Fibroblast of lung (primary cell): ENCODE measurements at regions not wholly inside any gene's neighbourhood (a gene's known extent, or its start where the extent isn't known, plus 50 kb on each side); places are given as distances from the start of the nearest gene placed in this dataset.
A peak's percentile ranks its signal among the peaks of the same experiment; 100 is the strongest.
"Not testable (repeated sequence)": the region's sequence is repeated elsewhere in the genome, so short reads cannot be mapped to it uniquely, and the experiment has no call there.

Experiments used
- DNase-seq, 2 donors: peaks; one replicate each; pipeline versions ENCODE4 v3.0.0 to v3.0.0-alpha.2; 2010; ENCODE audit warnings: low read depth in 2 of 2
- H2AFZ ChIP-seq: 2 replicates; pipeline ENCODE4 v1.5.1; 2012; ENCODE audit warnings: low read length, control low read depth, inconsistent platforms
- H3K27ac ChIP-seq: 2 replicates; pipeline ENCODE4 v1.5.1; 2011; ENCODE audit warnings: low read length, control low read depth; ENCODE audit not compliant: insufficient read depth
- H3K27me3 ChIP-seq: 2 replicates; pipeline ENCODE4 v1.5.1; 2011; ENCODE audit warnings: mild to moderate bottlenecking, low read length; ENCODE audit not compliant: control insufficient read depth, insufficient read depth
- H3K36me3 ChIP-seq: 2 replicates; pipeline ENCODE4 v1.5.1; 2011; ENCODE audit warnings: low read length; ENCODE audit not compliant: control insufficient read depth, insufficient read depth
- H3K4me1 ChIP-seq: 2 replicates; pipeline ENCODE4 v1.5.1; 2011; ENCODE audit warnings: low read length; ENCODE audit not compliant: control insufficient read depth, insufficient read depth; ENCODE audit errors: extremely low read depth
- H3K4me2 ChIP-seq: 2 replicates; pipeline ENCODE4 v1.5.1; 2011; ENCODE audit warnings: low read length, control low read depth; ENCODE audit not compliant: insufficient read depth; ENCODE audit errors: extremely low read depth
- H3K4me3 ChIP-seq, 4 experiments: fragments of 200-600 bp in 1 of 4; sonication (generic) in 1 of 4; replicated peaks in 1 of 4; 2 replicates each; pipeline ENCODE4 v1.5.1; 2011 to 2016; ENCODE audit warnings: low read length in 4 of 4, low read depth in 3 of 4, mild to moderate bottlenecking in 3 of 4, control low read depth in 2 of 4, inconsistent platforms in 1 of 4, mixed read lengths in 1 of 4; ENCODE audit not compliant: insufficient read depth in 1 of 4; ENCODE audit errors: control extremely low read depth in 1 of 4
- H3K79me2 ChIP-seq: 2 replicates; pipeline ENCODE4 v1.5.1; 2012; ENCODE audit warnings: mild to moderate bottlenecking, low read length, inconsistent platforms; ENCODE audit not compliant: control insufficient read depth, insufficient read depth
- H3K9ac ChIP-seq: 2 replicates; pipeline ENCODE4 v1.5.1; 2011; ENCODE audit warnings: mild to moderate bottlenecking, low read length, control low read depth; ENCODE audit not compliant: insufficient read depth
- H3K9me3 ChIP-seq: 2 replicates; pipeline ENCODE4 v1.5.1; 2012; ENCODE audit warnings: low read depth, low read length; ENCODE audit not compliant: control insufficient read depth, insufficient read depth
- H4K20me1 ChIP-seq: 2 replicates; pipeline ENCODE4 v1.5.1; 2011; ENCODE audit warnings: low read length; ENCODE audit not compliant: control insufficient read depth, insufficient read depth; ENCODE audit errors: extremely low read depth
- CTCF ChIP-seq, 2 donors: IDR thresholded peaks in 1 of 2; conservative IDR thresholded peaks in 1 of 2; 1 replicate in 1 of 2; 2 replicates in 1 of 2; pipeline ENCODE4 v1.5.1; 2011 to 2012; ENCODE audit warnings: low read length in 2 of 2, control low read depth in 1 of 2, inconsistent platforms in 1 of 2, low read depth in 1 of 2, mild to moderate bottlenecking in 1 of 2
- EZH2 ChIP-seq: IDR thresholded peaks from 2 replicates; pipeline ENCODE4 v1.5.1; 2012; ENCODE audit warnings: low read length, control low read depth, mild to moderate bottlenecking; ENCODE audit errors: missing control alignments

DNA sequence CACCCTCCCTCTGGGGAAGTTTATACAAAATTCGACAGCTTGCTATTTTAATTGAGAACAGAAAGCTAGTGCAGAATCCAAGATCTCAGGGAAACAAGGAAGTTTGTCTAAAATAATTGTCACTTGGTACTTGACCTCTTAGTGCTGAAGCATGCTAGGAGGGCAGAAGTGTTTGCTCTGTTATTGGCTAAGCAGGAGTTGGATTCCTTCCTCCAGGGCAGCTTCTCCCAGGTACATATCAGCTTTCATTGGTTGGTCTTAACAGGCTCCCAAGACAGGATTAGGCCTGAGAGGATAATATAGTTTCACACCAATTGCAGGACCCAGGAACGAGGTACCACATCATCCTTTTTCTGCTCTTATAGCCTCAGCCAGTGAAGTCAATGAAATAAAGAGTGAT is 432.8 kb downstream of the IRX1 start:
- Histone ChIP-seq H3K4me3 (no peak overlapping the region), H3K27ac (no peak overlapping the region), H3K27me3 (no peaks in the 10 kb centered on the region), H2AFZ (no peak overlapping the region), H4K20me1 (no peaks in the 10 kb centered on the region), H3K9me3 (no peaks in the 10 kb centered on the region), H3K79me2 (no peaks in the 10 kb centered on the region), H3K36me3 (no peaks in the 10 kb centered on the region), H3K4me2 (no peak overlapping the region), H3K9ac (no peak overlapping the region), H3K4me1 (no peaks in the 10 kb centered on the region)
- TF ChIP-seq EZH2 (no peak), CTCF (conservative IDR thresholded peaks at IDR 0.05 in 1 of 2, IDR thresholded peaks at IDR 0.05 in 1 of 2; ENCODE audit: low read depth in 1 of 2, low read length in 2 of 2) (no peak)
- no peak for DNase-seq

DNA sequence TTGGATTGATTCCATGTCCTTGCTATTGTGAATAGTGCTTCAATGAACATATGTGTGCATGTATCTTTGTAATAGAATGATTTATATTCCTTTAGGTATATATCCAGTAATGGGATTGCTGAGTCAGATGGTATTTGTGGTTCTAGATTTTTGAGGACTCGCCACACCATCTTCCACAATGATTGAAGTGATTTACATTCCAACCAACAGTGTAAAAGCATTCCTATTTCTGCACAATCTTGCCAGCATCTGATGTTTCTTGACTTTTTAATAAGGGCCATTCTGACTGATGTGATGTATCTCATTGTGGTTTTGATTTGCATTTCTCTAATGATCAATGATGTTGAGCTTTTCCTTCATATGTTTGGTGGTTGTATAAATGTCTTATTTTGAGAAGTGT is 437.9 kb downstream of the IRX1 start:
- not testable (repeated sequence) for H3K4me3 ChIP-seq, H3K4me1 ChIP-seq, H3K36me3 ChIP-seq, H3K27ac ChIP-seq, H3K4me2 ChIP-seq, H2AFZ ChIP-seq, H3K27me3 ChIP-seq, H4K20me1 ChIP-seq, H3K9ac ChIP-seq, H3K79me2 ChIP-seq, H3K9me3 ChIP-seq
- peak in 1 of 2 donors; percentile 66 for DNase-seq

DNA sequence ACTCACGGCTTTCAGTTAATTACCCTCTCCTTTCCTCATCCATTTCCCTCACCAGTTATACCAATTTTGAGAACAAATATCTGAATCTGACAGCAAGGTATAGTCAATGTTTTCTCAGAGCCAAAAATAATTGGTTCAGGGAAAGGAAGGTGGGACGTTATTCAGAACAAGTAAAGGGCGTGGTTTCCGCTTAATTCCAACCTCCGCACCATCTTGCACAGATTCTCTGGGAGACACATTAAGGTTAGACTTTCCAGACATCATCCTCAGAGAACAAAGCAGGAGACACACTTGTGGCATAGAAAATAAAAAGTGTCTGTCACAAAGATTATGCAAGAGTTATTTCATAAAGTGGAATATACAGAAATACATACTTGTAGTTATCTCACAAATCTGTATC is 441.2 kb downstream of the IRX1 start:
- no peaks in the 10 kb centered on the region for H3K9me3 ChIP-seq
- H4K20me1 ChIP-seq, result no peaks in the 10 kb centered on the region
- no peaks in the 10 kb centered on the region for H3K27me3 ChIP-seq
- H3K79me2 ChIP-seq, result no peaks in the 10 kb centered on the region
- no peak for DNase-seq
- no peaks in the 10 kb centered on the region for H3K36me3 ChIP-seq
- TF ChIP-seq EZH2, result no peak
- TF ChIP-seq CTCF (conservative IDR thresholded peaks at IDR 0.05 in 1 of 2, IDR thresholded peaks at IDR 0.05 in 1 of 2; ENCODE audit: low read depth in 1 of 2, low read length in 2 of 2), result no peak
- no peak overlapping the region for H2AFZ ChIP-seq
- H3K4me2 ChIP-seq, result no peak overlapping the region
- H3K27ac ChIP-seq, result no peak overlapping the region
- no peaks in the 10 kb centered on the region for H3K4me1 ChIP-seq
- H3K4me3 ChIP-seq, result no peak overlapping the region
- no peak overlapping the region for H3K9ac ChIP-seq

- no peaks in the 10 kb centered on the region for H3K27me3 ChIP-seq
- no peaks in the 10 kb centered on the region for H3K79me2 ChIP-seq
- no peak for DNase-seq
- H3K4me2 ChIP-seq, result no peak overlapping the region
- TF ChIP-seq CTCF (conservative IDR thresholded peaks at IDR 0.05 in 1 of 2, IDR thresholded peaks at IDR 0.05 in 1 of 2; ENCODE audit: low read depth in 1 of 2, low read length in 2 of 2), result no peak
- TF ChIP-seq EZH2, result no peak
- H3K4me3 ChIP-seq, result no peak overlapping the region
- H3K27ac ChIP-seq, result no peak overlapping the region
- no peak overlapping the region for H2AFZ ChIP-seq
- no peaks in the 10 kb centered on the region for H4K20me1 ChIP-seq
- H3K9ac ChIP-seq, result no peak overlapping the region
- H3K4me1 ChIP-seq, result no peaks in the 10 kb centered on the region
- H3K9me3 ChIP-seq, result no peaks in the 10 kb centered on the region
- no peaks in the 10 kb centered on the region for H3K36me3 ChIP-seq
Measured at GRCh38 chr5:4038994-4039393, 443.4 kb downstream of the IRX1 start.
